ENCODE measurements at regions not wholly inside any gene's neighbourhood (a gene's known extent, or its start where the extent isn't known, plus 50 kb on each side); places are given as distances from the start of the nearest gene placed in this dataset.

GRCh38 chr6:133632906-133633305 lies 256.0 kb upstream of the TCF21 start:
- POLR2A ChIA-PET (ENCODE audit: low non-redundant PET): no interaction called here
- H3K27ac ChIP-seq: no peak overlapping the region
- TF ChIP-seq CTCF (conservative IDR thresholded peaks at IDR 0.05; ENCODE audit: low read depth): no peak
- CTCF ChIA-PET: no interaction called here
- no peak for DNase-seq (ENCODE audit: low spot score)

- no peak overlapping the region for H3K27ac ChIP-seq
- ChIA-PET POLR2A (ENCODE audit: low non-redundant PET) (no interaction called here), CTCF (no interaction called here)
- TF ChIP-seq CTCF (conservative IDR thresholded peaks at IDR 0.05; ENCODE audit: low read depth): no peak
- DNase-seq (ENCODE audit: low spot score): no peak
Observed at GRCh38 chr6:133634474-133634873, 254.4 kb upstream of the TCF21 start.

GRCh38 chr6:133635447-133635846 lies 253.5 kb upstream of the TCF21 start:
- ChIA-PET POLR2A (ENCODE audit: low non-redundant PET) (no interaction called here), CTCF (interaction anchor here (0.6 to 0.9 kb wide), 2 partner anchors 24 to 228 kb away, joined by 3 to 4 read pairs; no protein-coding TSS in a partner anchor)
- no peak for TF ChIP-seq CTCF (conservative IDR thresholded peaks at IDR 0.05; ENCODE audit: low read depth)
- DNase-seq (ENCODE audit: low spot score): no peak
- H3K27ac ChIP-seq: no peak overlapping the region

GRCh38 chr6:133637436-133637835 lies 251.5 kb upstream of the TCF21 start:
- H3K27ac ChIP-seq: no peak overlapping the region
- TF ChIP-seq CTCF (conservative IDR thresholded peaks at IDR 0.05; ENCODE audit: low read depth): no peak
- DNase-seq (ENCODE audit: low spot score): no peak
- ChIA-PET CTCF (interaction anchor here (0.6 kb wide), 1 partner anchor 1617 kb away, joined by 3 read pairs; no protein-coding TSS in a partner anchor), POLR2A (ENCODE audit: low non-redundant PET) (no interaction called here)

- TF ChIP-seq CTCF (conservative IDR thresholded peaks at IDR 0.05; ENCODE audit: low read depth): no peak
- CTCF ChIA-PET: interaction anchor here (0.6 kb wide), 1 partner anchor 1617 kb away, joined by 3 read pairs; no protein-coding TSS in a partner anchor
- no peak for DNase-seq (ENCODE audit: low spot score)
- POLR2A ChIA-PET (ENCODE audit: low non-redundant PET): no interaction called here
- H3K27ac ChIP-seq: no peak overlapping the region
Observed at GRCh38 chr6:133637874-133638273, 251.0 kb upstream of the TCF21 start.

- H3K27ac ChIP-seq: no peak overlapping the region
- CTCF ChIA-PET: no interaction called here
- no peak for TF ChIP-seq CTCF (conservative IDR thresholded peaks at IDR 0.05; ENCODE audit: low read depth)
- POLR2A ChIA-PET (ENCODE audit: low non-redundant PET): no interaction called here
- DNase-seq (ENCODE audit: low spot score): no peak
Observed at GRCh38 chr6:133641104-133641503, 247.8 kb upstream of the TCF21 start.

GRCh38 chr6:133644548-133644891 lies 244.4 kb upstream of the TCF21 start:
- DNase-seq (ENCODE audit: low spot score): no peak
- POLR2A ChIA-PET (ENCODE audit: low non-redundant PET): no interaction called here
- CTCF ChIA-PET: no interaction called here
- H3K27ac ChIP-seq: no peak overlapping the region
- TF ChIP-seq CTCF (conservative IDR thresholded peaks at IDR 0.05; ENCODE audit: low read depth): no peak

Data from RWPE1 (cell line).